Mesenchymal stem cell (in vitro differentiated cells and primary cell): ENCODE measurements at regions not wholly inside any gene's neighbourhood (a gene's known extent, or its start where the extent isn't known, plus 50 kb on each side); places are given as distances from the start of the nearest gene placed in this dataset.

Experiments
- DNase-seq: peaks from one replicate; pipeline ENCODE4 v3.0.0-alpha.2; 2013
- H2AFZ ChIP-seq: one replicate; pipeline ENCODE4 v1.6.1; 2013; ENCODE audit warnings: low read depth, mild to moderate bottlenecking, control low read depth, inconsistent platforms, low read length, moderate library complexity
- H2AK5ac ChIP-seq: 2 replicates; pipeline ENCODE4 v1.6.1; 2013; ENCODE audit warnings: low read length, moderate library complexity, mild to moderate bottlenecking, inconsistent platforms; ENCODE audit not compliant: severe bottlenecking
- H2BK120ac ChIP-seq: one replicate; pipeline ENCODE4 v1.6.1; 2013; ENCODE audit warnings: low read depth, mild to moderate bottlenecking, inconsistent platforms, low read length, moderate library complexity
- H2BK12ac ChIP-seq, 2 experiments: one replicate each; pipeline ENCODE4 v1.6.1; 2013; ENCODE audit warnings: inconsistent platforms in 2 of 2, low read length in 2 of 2, mild to moderate bottlenecking in 2 of 2, moderate library complexity in 2 of 2, control low read depth in 1 of 2
- H2BK15ac ChIP-seq: one replicate; pipeline ENCODE4 v1.6.1; 2013; ENCODE audit warnings: mild to moderate bottlenecking, low read depth, inconsistent platforms; ENCODE audit not compliant: poor library complexity, severe bottlenecking
- H2BK5ac ChIP-seq: 2 replicates; pipeline ENCODE4 v1.6.1; 2013; ENCODE audit warnings: low read depth, mild to moderate bottlenecking, low read length, control low read depth, inconsistent platforms; ENCODE audit not compliant: poor library complexity, severe bottlenecking
- H3K14ac ChIP-seq, 2 experiments: one replicate each; pipeline ENCODE4 v1.6.1; 2013; ENCODE audit warnings: inconsistent platforms in 2 of 2, low read length in 2 of 2, control low read depth in 1 of 2, mild to moderate bottlenecking in 1 of 2, moderate library complexity in 1 of 2
- H3K18ac ChIP-seq, 2 experiments: one replicate each; pipeline ENCODE4 v1.6.1; 2013; ENCODE audit warnings: inconsistent platforms in 2 of 2, low read length in 2 of 2, control low read depth in 1 of 2, low read depth in 1 of 2, mild to moderate bottlenecking in 1 of 2
- H3K23ac ChIP-seq, 2 experiments: one replicate each; pipeline ENCODE4 v1.6.1; 2013; ENCODE audit warnings: inconsistent platforms in 2 of 2, low read length in 2 of 2, mild to moderate bottlenecking in 2 of 2, moderate library complexity in 2 of 2, control low read depth in 1 of 2
- H3K27ac ChIP-seq: 2 replicates; pipeline ENCODE4 v1.5.1; 2013; ENCODE audit warnings: mild to moderate bottlenecking, moderate library complexity, low read length, control low read depth, inconsistent platforms; ENCODE audit not compliant: poor library complexity, severe bottlenecking
- H3K27me3 ChIP-seq, 2 experiments: 2 replicates each; pipeline versions ENCODE4 v1.6.1 to v1.7.0; 2013; ENCODE audit warnings: low read length in 2 of 2, mild to moderate bottlenecking in 2 of 2, moderate library complexity in 2 of 2, control low read depth in 1 of 2, inconsistent platforms in 1 of 2; ENCODE audit not compliant: control insufficient read depth in 1 of 2, insufficient read depth in 1 of 2
- H3K36me3 ChIP-seq, 2 experiments: 2 replicates each; pipeline versions ENCODE4 v1.6.1 to v1.7.0; 2013; ENCODE audit warnings: low read length in 2 of 2, control low read depth in 1 of 2, inconsistent platforms in 1 of 2, low read depth in 1 of 2, mild to moderate bottlenecking in 1 of 2; ENCODE audit not compliant: insufficient read depth in 2 of 2, control insufficient read depth in 1 of 2
- H3K4ac ChIP-seq, 2 experiments: one replicate each; pipeline ENCODE4 v1.6.1; 2013; ENCODE audit warnings: inconsistent platforms in 2 of 2, low read length in 2 of 2, mild to moderate bottlenecking in 2 of 2, moderate library complexity in 2 of 2, control low read depth in 1 of 2, low read depth in 1 of 2
- H3K4me1 ChIP-seq: 2 replicates; pipeline ENCODE4 v1.6.1; 2013; ENCODE audit warnings: low read depth, low read length, control low read depth; ENCODE audit not compliant: control insufficient read depth, insufficient read depth
- H3K4me2 ChIP-seq: 2 replicates; pipeline ENCODE4 v1.6.1; 2013; ENCODE audit warnings: low read length, mild to moderate bottlenecking, inconsistent platforms; ENCODE audit not compliant: poor library complexity, severe bottlenecking
- H3K4me3 ChIP-seq, 2 experiments: 2 replicates each; pipeline versions ENCODE4 v1.5.1 to v1.7.0; 2013; ENCODE audit warnings: low read length in 2 of 2, mild to moderate bottlenecking in 2 of 2, control low read depth in 1 of 2, low read depth in 1 of 2; ENCODE audit not compliant: insufficient read depth in 1 of 2
- H3K79me1 ChIP-seq: replicated peaks from 2 replicates; pipeline ENCODE4 v1.6.1; 2013; ENCODE audit warnings: mild to moderate bottlenecking, control low read depth, low read length, inconsistent platforms; ENCODE audit not compliant: poor library complexity, severe bottlenecking
- H3K9ac ChIP-seq: 2 replicates; pipeline ENCODE4 v1.7.0; 2013; ENCODE audit warnings: mild to moderate bottlenecking, low read length, moderate library complexity
- H3K9me3 ChIP-seq: 2 replicates; pipeline ENCODE4 v1.7.0; 2013; ENCODE audit warnings: mild to moderate bottlenecking, low read length; ENCODE audit not compliant: control insufficient read depth
- H4K8ac ChIP-seq: one replicate; pipeline ENCODE4 v1.6.1; 2013; ENCODE audit warnings: inconsistent platforms, mild to moderate bottlenecking, low read length, moderate library complexity
- H4K91ac ChIP-seq: one replicate; pipeline ENCODE4 v1.6.1; 2013; ENCODE audit warnings: mild to moderate bottlenecking, low read length, inconsistent platforms
- WGBS: methylation state at CpG from one replicate; pipeline ENCODE4 v1.1.7; 2013; ENCODE audit warnings: mixed read lengths; 5-methylcytosine and 5-hydroxymethylcytosine counted together

GRCh38 chr7:25541094-25541821 is 313.0 kb upstream of the NPVF start:
- H3K4ac ChIP-seq: no peak overlapping the region
- peaks cover 4% of the 10 kb centered on the region in 2 experiments for H3K27me3 ChIP-seq
- H3K4me2 ChIP-seq: no peak overlapping the region
- H2BK12ac ChIP-seq: no peak overlapping the region
- H2BK5ac ChIP-seq: no peak overlapping the region
- no peak overlapping the region for H3K27ac ChIP-seq
- H3K14ac ChIP-seq: no peak overlapping the region
- H2AK5ac ChIP-seq: no peak overlapping the region
- DNase-seq: no peak
- no peak overlapping the region for H3K9ac ChIP-seq
- H3K4me1 ChIP-seq: no peaks in the 10 kb centered on the region
- WGBS: 76% methylated on average over 4 of the region's 6 CpGs
- no peak overlapping the region for H3K23ac ChIP-seq
- no peak overlapping the region for H2BK15ac ChIP-seq
- H3K79me1 ChIP-seq: no peaks in the 10 kb centered on the region
- no peaks in the 10 kb centered on the region for H3K9me3 ChIP-seq
- H3K18ac ChIP-seq: no peak overlapping the region
- no peak overlapping the region for H4K8ac ChIP-seq
- H3K4me3 ChIP-seq: no peak overlapping the region
- H2BK120ac ChIP-seq: no peak overlapping the region
- H2AFZ ChIP-seq: no peak overlapping the region
- H3K36me3 ChIP-seq: no peaks in the 10 kb centered on the region
- no peak overlapping the region for H4K91ac ChIP-seq

DNA sequence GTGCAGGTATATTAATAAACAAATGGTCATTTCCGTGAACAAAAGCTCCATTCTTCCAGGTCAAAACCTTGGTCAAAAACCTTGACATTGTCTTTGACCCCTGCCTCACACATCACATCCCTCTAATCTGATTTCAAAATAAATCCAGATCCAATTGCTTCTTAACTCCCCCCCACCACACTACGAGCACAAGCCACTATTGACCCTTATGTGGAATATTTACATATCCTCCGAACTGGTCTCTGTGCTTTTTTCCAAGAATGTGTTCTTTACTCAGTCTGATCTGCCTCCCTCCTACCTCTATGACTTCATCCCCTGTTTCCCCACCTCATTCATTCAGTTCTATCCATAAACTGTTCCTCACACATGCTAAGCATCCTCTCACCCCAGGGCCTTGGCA is 313.6 kb upstream of the NPVF start:
- Histone ChIP-seq H3K79me1 (no peaks in the 10 kb centered on the region), H3K4me1 (no peaks in the 10 kb centered on the region), H3K14ac (no peak overlapping the region), H4K8ac (no peak overlapping the region), H3K9ac (no peak overlapping the region), H2AK5ac (no peak overlapping the region), H3K4ac (no peak overlapping the region), H2BK12ac (no peak overlapping the region), H2BK5ac (no peak overlapping the region), H3K4me2 (no peak overlapping the region), H2BK15ac (no peak overlapping the region), H3K36me3 (no peaks in the 10 kb centered on the region), H3K9me3 (no peaks in the 10 kb centered on the region), H2AFZ (no peak overlapping the region), H2BK120ac (no peak overlapping the region), H3K23ac (no peak overlapping the region), H3K27ac (no peak overlapping the region), H3K18ac (no peak overlapping the region), H3K27me3 (peaks cover 4% of the 10 kb centered on the region in 2 experiments), H4K91ac (no peak overlapping the region), H3K4me3 (no peak overlapping the region)
- no peak for DNase-seq
- WGBS: 71% methylated on average over 3 of the region's 3 CpGs

DNA sequence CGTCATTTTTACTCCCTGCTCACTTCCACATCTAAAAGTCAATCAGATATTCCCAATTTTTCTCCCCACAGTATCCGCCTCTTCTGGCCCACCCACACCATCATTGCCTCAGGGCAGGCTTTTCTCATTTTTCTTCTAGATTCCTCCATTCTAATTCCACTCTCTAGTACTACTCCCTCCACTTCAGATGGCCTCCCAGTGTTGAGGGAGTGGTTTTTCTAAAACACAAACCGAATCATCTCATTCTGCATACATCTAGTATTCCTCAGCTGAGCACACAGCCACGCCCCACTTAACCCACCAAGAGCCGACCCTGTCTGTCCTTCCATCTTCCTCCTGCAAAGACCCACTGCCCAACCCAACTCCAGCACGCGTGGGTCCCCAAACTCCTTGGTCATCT is 314.9 kb upstream of the NPVF start:
- Histone ChIP-seq H3K9ac (no peak overlapping the region), H2BK12ac (no peak overlapping the region), H3K79me1 (no peaks in the 10 kb centered on the region), H3K36me3 (no peaks in the 10 kb centered on the region), H3K4me3 (no peak overlapping the region), H3K4ac (no peak overlapping the region), H2BK120ac (no peak overlapping the region), H2AFZ (no peak overlapping the region), H3K9me3 (no peaks in the 10 kb centered on the region), H2AK5ac (no peak overlapping the region), H4K8ac (no peak overlapping the region), H3K27ac (no peak overlapping the region), H3K4me2 (no peak overlapping the region), H4K91ac (no peak overlapping the region), H3K27me3 (peaks cover 4% of the 10 kb centered on the region in 2 experiments), H3K14ac (no peak overlapping the region), H3K4me1 (no peaks in the 10 kb centered on the region), H3K23ac (no peak overlapping the region), H2BK15ac (no peak overlapping the region), H2BK5ac (no peak overlapping the region), H3K18ac (no peak overlapping the region)
- WGBS: 88% methylated on average over 7 of the region's 7 CpGs
- no peak for DNase-seq

DNA sequence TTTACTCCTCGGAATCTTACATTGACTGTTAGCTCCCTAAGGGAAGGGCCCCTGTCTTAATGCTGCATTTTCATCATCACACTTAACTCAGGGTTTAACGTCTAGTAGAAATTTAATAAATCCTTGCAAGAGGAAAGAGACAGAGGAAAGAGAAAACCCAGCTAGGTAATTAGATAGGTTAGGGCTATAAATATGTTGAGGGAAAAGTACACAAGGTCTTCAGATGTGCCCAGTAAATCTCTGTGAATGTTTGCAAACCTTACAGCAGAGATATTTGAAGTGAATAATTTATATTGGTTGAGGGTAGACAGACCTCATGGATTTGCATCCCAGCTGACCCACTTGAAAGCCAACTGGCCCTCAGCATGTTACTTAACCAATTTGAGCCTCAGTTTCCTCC is 315.5 kb upstream of the NPVF start:
- 62% methylated on average over 1 of the region's 2 CpGs for WGBS
- H3K18ac ChIP-seq: no peak overlapping the region

More for the DNA sequence above, 315.5 kb upstream of the NPVF start:
- no peak overlapping the region for H3K23ac ChIP-seq
- H3K9ac ChIP-seq: no peak overlapping the region
- no peak overlapping the region for H2BK120ac ChIP-seq
- H3K79me1 ChIP-seq: no peaks in the 10 kb centered on the region
- no peak overlapping the region for H3K27ac ChIP-seq
- no peak overlapping the region for H2BK15ac ChIP-seq
- DNase-seq: no peak
- H3K4me3 ChIP-seq: no peak overlapping the region
- H2AK5ac ChIP-seq: no peak overlapping the region
- H3K4me2 ChIP-seq: no peak overlapping the region
- H4K8ac ChIP-seq: no peak overlapping the region
- H2BK5ac ChIP-seq: no peak overlapping the region
- no peaks in the 10 kb centered on the region for H3K4me1 ChIP-seq
- peaks cover 4% of the 10 kb centered on the region in 2 experiments for H3K27me3 ChIP-seq
- no peaks in the 10 kb centered on the region for H3K9me3 ChIP-seq
- no peak overlapping the region for H2AFZ ChIP-seq
- H3K4ac ChIP-seq: no peak overlapping the region
- H2BK12ac ChIP-seq: no peak overlapping the region
- no peak overlapping the region for H3K14ac ChIP-seq
- no peaks in the 10 kb centered on the region for H3K36me3 ChIP-seq
- H4K91ac ChIP-seq: no peak overlapping the region
